A549 (cell line): ENCODE measurements at regions not wholly inside any gene's neighbourhood (a gene's known extent, or its start where the extent isn't known, plus 50 kb on each side); places are given as distances from the start of the nearest gene placed in this dataset.

ENCODE experiments used
- CBX8 ChIP-seq: fragments of 200-600 bp; sonication (generic); IDR thresholded peaks from 2 replicates; pipeline ENCODE4 v1.6.1; 2016
- CEBPB ChIP-seq, 2 experiments: fragments of >200 bp in 1 of 2; sonication (Bioruptor Twin) in 1 of 2; formaldehyde crosslinking in 1 of 2; IDR thresholded peaks; 2 replicates each; pipeline ENCODE4 v1.6.1; 2012 to 2016
- CHD2 ChIP-seq: fragments of 150-350 bp; IDR thresholded peaks from 2 replicates; pipeline ENCODE4 v1.6.1; 2014; ENCODE audit warnings: low read length; ENCODE audit not compliant: partially characterized antibody
- CTCF ChIP-seq: fragments of >200 bp; sonication (Bioruptor Twin); formaldehyde crosslinking; IDR thresholded peaks from 3 replicates; pipeline ENCODE4 v1.5.1; 2016
- EHMT2 ChIP-seq: fragments of 200-600 bp; sonication (generic); IDR thresholded peaks from 2 replicates; pipeline ENCODE4 v1.6.1; 2016; ENCODE audit warnings: antibody characterized with exemption, low read depth, mild to moderate bottlenecking, moderate library complexity
- ELK1 ChIP-seq: fragments of 150-350 bp; IDR thresholded peaks from 2 replicates; pipeline ENCODE4 v1.6.1; 2014; ENCODE audit warnings: low read depth, mild to moderate bottlenecking, low read length
- EP300 ChIP-seq, 2 experiments: fragments of >200 bp; sonication (Bioruptor Twin); formaldehyde crosslinking; IDR thresholded peaks; 2 replicates in 1 of 2; 3 replicates in 1 of 2; pipeline ENCODE4 v1.6.1; 2016 to 2017
- HOXB13 ChIP-seq: fragments of 250-450 bp; sonication (Bioruptor Pico); IDR thresholded peaks from 2 replicates; pipeline ENCODE4 v1.5.0; 2020; ENCODE audit warnings: low read depth, mild to moderate bottlenecking, moderate library complexity
- POLR2A ChIP-seq: IDR thresholded peaks from 2 replicates; pipeline ENCODE4 v1.6.1; 2012; ENCODE audit warnings: mild to moderate bottlenecking, low read length
- POLR2AphosphoS2 ChIP-seq: conservative IDR thresholded peaks from 2 replicates; pipeline ENCODE4 v1.6.1; 2012; ENCODE audit warnings: low read length, improper control_type of control experiment, inconsistent platforms
- RCOR1 ChIP-seq: fragments of 150-350 bp; IDR thresholded peaks from 2 replicates; pipeline ENCODE4 v1.6.1; 2014; ENCODE audit warnings: antibody characterized with exemption, low read length, low read depth
- ZC3H11A ChIP-seq: fragments of 450-650 bp; IDR thresholded peaks from 2 replicates; pipeline ENCODE4 v1.6.1; 2014; ENCODE audit warnings: antibody characterized with exemption, mild to moderate bottlenecking

- TF ChIP-seq EP300 (IDR thresholded peaks at IDR 0.05) (no peak), CBX8 (no peak), CHD2 (no peak), CTCF (no peak), ELK1 (no peak), ZC3H11A (no peak), POLR2A (no peak), RCOR1 (no peak), CEBPB (IDR thresholded peaks at IDR 0.05) (no peak), HOXB13 (CRISPR knock-in tag) (no peak), EHMT2 (no peak), POLR2AphosphoS2 (no peak)
Measured at GRCh38 chr6:19452495-19452894, 384.7 kb upstream of the ID4 start.
